PC-9 (cell line): ENCODE measurements at regions not wholly inside any gene's neighbourhood (a gene's known extent, or its start where the extent isn't known, plus 50 kb on each side); places are given as distances from the start of the nearest gene placed in this dataset.

ENCODE experiments used
- BruUV-seq: library from RNA; stranded (reverse); fragments of 400-500 nt; replicated peaks from 2 replicates; lab custom pipeline; 2021; lab: Mats Ljungman, UMichigan
- CTCF ChIA-PET: fragments of 300-600 bp; sonication (Branson Sonifier 250); formaldehyde crosslinking; loops from one replicate; lab custom pipeline; 2022; ENCODE audit warnings: antibody characterized with exemption; lab: Charles Lee
- POLR2A ChIA-PET: fragments of 300-600 bp; sonication (Branson Sonifier 250); formaldehyde crosslinking; loops from one replicate; lab custom pipeline; 2022; ENCODE audit warnings: antibody characterized with exemption; ENCODE audit not compliant: unreplicated experiment; lab: Charles Lee
- DNase-seq, 2 experiments: peaks; one replicate each; pipeline versions ENCODE4 v3.0.0 to v3.0.0-alpha.2; 2015 to 2022; ENCODE audit warnings: mixed read lengths in 1 of 2
- H2AFZ ChIP-seq: fragments of 200-600 bp; sonication (generic); 2 replicates; pipeline ENCODE4 v1.8.1; 2017; ENCODE audit warnings: antibody characterized with exemption
- H3F3A ChIP-seq: fragments of 200-600 bp; sonication (generic); 2 replicates; pipeline ENCODE4 v1.8.1; 2017; ENCODE audit warnings: antibody characterized with exemption, mild to moderate bottlenecking, low read depth; ENCODE audit not compliant: insufficient read depth
- H3K27ac ChIP-seq: fragments of 200-600 bp; sonication (generic); 2 replicates; pipeline ENCODE4 v1.6.1; 2016; ENCODE audit warnings: mixed run types
- H3K27me3 ChIP-seq: fragments of 200-600 bp; sonication (generic); 2 replicates; pipeline ENCODE4 v1.6.1; 2016; ENCODE audit warnings: low read depth, mixed run types; ENCODE audit not compliant: insufficient read depth
- H3K36me3 ChIP-seq: fragments of 200-600 bp; sonication (generic); 2 replicates; pipeline ENCODE4 v1.6.1; 2016; ENCODE audit warnings: low read depth, mixed run types
- H3K4me1 ChIP-seq: fragments of 200-600 bp; sonication (generic); replicated peaks from 2 replicates; pipeline ENCODE4 v1.6.1; 2016; ENCODE audit warnings: mixed run types; ENCODE audit not compliant: insufficient read depth
- H3K4me2 ChIP-seq: fragments of 200-600 bp; sonication (generic); 2 replicates; pipeline ENCODE4 v1.6.1; 2017; ENCODE audit warnings: mixed run types
- H3K4me3 ChIP-seq: fragments of 200-600 bp; sonication (generic); 2 replicates; pipeline ENCODE4 v1.6.1; 2016; ENCODE audit warnings: mixed run types
- H3K79me2 ChIP-seq: fragments of 200-600 bp; sonication (generic); 2 replicates; pipeline ENCODE4 v1.6.1; 2017; ENCODE audit warnings: low read depth, mixed run types
- H3K9me2 ChIP-seq: fragments of 200-600 bp; sonication (generic); 2 replicates; pipeline ENCODE4 v1.8.1; 2017; ENCODE audit warnings: mild to moderate bottlenecking; ENCODE audit not compliant: insufficient read depth
- H3K9me3 ChIP-seq: fragments of 200-600 bp; sonication (generic); 2 replicates; pipeline ENCODE4 v1.8.1; 2016; ENCODE audit warnings: low read depth; ENCODE audit not compliant: insufficient read depth
- H4K20me1 ChIP-seq: fragments of 200-600 bp; sonication (generic); 2 replicates; pipeline ENCODE4 v1.8.1; 2017; ENCODE audit not compliant: insufficient read depth
- EZH2 ChIP-seq: fragments of 200-600 bp; sonication (generic); IDR thresholded peaks from 2 replicates; pipeline ENCODE4 v1.8.0; 2017; ENCODE audit warnings: antibody characterized with exemption, low read depth
- intact Hi-C: fragments of 100-400 bp; cut with micrococcal nuclease; formaldehyde crosslinking; loops from one replicate; pipeline ENCODE4 v1.10.0; 2022; ENCODE audit not compliant: unreplicated experiment
- TF ChIP-seq, protein P1 (sequence below): fragments of 200-600 bp; sonication (generic); conservative IDR thresholded peaks from 2 replicates; pipeline ENCODE4 v1.6.1; 2017; ENCODE audit warnings: mixed run types, antibody characterized with exemption, mild to moderate bottlenecking, moderate library complexity

DNA sequence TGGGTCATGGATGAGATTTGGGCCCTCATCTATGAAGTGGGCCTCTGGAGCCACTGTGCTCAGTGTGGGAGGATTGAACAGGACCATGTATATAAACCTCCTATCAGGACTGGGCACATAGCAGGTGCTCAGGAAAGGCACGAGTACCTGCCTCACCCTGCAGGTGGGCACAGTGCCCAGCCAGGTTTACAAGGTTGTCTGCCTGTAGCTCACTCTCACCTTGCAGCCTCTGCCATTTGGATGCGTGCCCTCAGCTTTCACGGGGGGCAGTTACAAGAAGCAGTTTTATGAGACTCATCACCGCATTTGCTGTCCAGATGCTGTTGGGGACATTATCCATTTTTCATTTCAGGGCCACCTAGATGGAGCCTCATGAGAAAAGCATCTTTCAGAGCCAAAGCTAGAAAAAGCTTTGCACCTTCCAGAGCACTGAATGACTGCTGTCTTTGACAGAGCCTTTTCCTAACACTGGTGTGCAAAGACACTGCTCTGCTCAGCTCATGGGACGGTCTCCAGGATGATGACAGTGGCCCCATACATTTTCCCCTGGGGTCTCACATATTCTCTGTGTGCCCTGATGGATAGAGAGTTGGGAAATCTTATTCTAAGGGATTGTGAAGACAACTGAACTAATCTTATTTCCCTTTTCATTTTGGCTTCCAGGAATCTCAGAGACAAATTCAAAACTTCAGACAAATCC, 327.5 kb upstream of the RTL1 start:
- ChIA-PET CTCF (no interaction called here), POLR2A (no interaction called here)
- intact Hi-C loops, result loop anchor here (10.0 kb wide), 2 partner anchors 566 to 846 kb away; no protein-coding TSS in a partner anchor
- no peaks in the 10 kb centered on the region for H3K79me2 ChIP-seq
- H3K27me3 ChIP-seq, result no peaks in the 10 kb centered on the region
- BruUV-seq, result no TSS peak
- H2AFZ ChIP-seq, result no peak overlapping the region
- no peaks in the 10 kb centered on the region for H4K20me1 ChIP-seq
- H3K27ac ChIP-seq, result no peak overlapping the region
- no peaks in the 10 kb centered on the region for H3K36me3 ChIP-seq
- TF ChIP-seq, protein P1, sequence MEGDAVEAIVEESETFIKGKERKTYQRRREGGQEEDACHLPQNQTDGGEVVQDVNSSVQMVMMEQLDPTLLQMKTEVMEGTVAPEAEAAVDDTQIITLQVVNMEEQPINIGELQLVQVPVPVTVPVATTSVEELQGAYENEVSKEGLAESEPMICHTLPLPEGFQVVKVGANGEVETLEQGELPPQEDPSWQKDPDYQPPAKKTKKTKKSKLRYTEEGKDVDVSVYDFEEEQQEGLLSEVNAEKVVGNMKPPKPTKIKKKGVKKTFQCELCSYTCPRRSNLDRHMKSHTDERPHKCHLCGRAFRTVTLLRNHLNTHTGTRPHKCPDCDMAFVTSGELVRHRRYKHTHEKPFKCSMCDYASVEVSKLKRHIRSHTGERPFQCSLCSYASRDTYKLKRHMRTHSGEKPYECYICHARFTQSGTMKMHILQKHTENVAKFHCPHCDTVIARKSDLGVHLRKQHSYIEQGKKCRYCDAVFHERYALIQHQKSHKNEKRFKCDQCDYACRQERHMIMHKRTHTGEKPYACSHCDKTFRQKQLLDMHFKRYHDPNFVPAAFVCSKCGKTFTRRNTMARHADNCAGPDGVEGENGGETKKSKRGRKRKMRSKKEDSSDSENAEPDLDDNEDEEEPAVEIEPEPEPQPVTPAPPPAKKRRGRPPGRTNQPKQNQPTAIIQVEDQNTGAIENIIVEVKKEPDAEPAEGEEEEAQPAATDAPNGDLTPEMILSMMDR, result no peak
- no peak for TF ChIP-seq EZH2
- H3K9me3 ChIP-seq, result no peaks in the 10 kb centered on the region
- no peak overlapping the region for H3K4me3 ChIP-seq
- H3K4me2 ChIP-seq, result no peak overlapping the region
- no peaks in the 10 kb centered on the region for H3F3A ChIP-seq
- DNase-seq, result no peak
- H3K4me1 ChIP-seq, result no peaks in the 10 kb centered on the region
- H3K9me2 ChIP-seq, result no peaks in the 10 kb centered on the region

DNA sequence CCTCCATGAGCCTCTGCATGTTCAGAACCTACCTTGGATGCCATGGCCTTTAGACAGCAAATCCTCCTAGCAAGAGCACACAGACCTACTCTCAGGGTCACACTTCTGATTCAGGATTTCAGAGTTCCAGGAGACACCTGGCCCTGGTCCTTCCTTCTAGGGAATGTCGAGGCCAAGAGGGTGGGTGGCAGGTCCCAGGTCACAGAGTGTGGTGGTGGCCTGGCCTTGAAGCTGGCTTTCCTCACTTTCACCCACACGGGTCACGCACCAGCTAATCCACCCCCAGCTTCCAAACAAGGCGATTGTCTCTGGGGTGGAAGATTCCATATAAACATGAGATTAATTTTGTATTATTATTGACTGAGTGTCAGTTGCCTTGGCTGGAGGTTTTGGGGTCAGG, 328.3 kb upstream of the RTL1 start:
- DNase-seq, result no peak
- H3K4me2 ChIP-seq, result no peak overlapping the region
- intact Hi-C loops, result loop anchor here (10.0 kb wide), 2 partner anchors 567 to 847 kb away; no protein-coding TSS in a partner anchor
- no peaks in the 10 kb centered on the region for H3K79me2 ChIP-seq
- H3K4me3 ChIP-seq, result no peak overlapping the region
- H3K4me1 ChIP-seq, result no peaks in the 10 kb centered on the region
- no peak overlapping the region for H3K27ac ChIP-seq
- BruUV-seq, result no TSS peak
- POLR2A ChIA-PET, result no interaction called here
- no peaks in the 10 kb centered on the region for H3K9me2 ChIP-seq
- H3K27me3 ChIP-seq, result no peaks in the 10 kb centered on the region
- no peaks in the 10 kb centered on the region for H3K36me3 ChIP-seq
- no peaks in the 10 kb centered on the region for H3F3A ChIP-seq
- H2AFZ ChIP-seq, result no peak overlapping the region
- no peaks in the 10 kb centered on the region for H3K9me3 ChIP-seq
- no peaks in the 10 kb centered on the region for H4K20me1 ChIP-seq
- CTCF ChIA-PET, result no interaction called here
- TF ChIP-seq, protein P1, result no peak
- no peak for TF ChIP-seq EZH2

DNA sequence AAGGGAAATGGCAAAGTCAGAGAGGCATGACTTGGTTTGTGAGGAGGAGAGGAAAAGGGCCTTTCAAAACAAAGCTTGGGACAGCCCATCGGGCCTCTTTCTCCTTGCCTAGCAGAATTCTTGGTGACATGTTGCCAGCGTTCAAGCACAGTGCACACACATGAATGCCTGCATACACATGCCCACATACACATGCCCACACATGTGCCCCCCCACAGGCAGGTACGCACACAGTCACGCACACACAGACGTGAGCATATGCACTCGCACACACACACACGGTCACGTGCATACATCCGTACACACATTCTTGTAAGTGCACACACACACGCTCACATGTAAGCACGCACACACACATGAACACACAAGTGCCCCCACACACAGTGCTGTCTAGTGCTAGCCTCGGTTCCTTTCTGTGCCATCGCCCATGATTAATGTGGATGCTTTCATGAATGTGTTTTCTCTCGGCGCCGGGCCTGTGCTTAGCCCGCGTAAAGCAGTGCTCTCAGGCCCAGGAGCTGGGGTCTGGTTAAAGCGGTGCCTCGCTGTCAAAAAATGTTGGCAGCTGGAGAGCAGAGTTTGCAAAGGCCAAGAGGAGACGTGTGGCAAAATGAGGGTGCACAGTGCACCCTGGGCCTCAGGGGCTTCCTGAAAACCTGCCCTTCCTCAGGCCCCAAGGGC, 328.8 kb upstream of the DIO3 start:
- BruUV-seq, result no TSS peak

More for the DNA sequence above, 328.8 kb upstream of the DIO3 start:
- no peak overlapping the region for H3K4me2 ChIP-seq
- DNase-seq, result no peak
- H3K36me3 ChIP-seq, result no peaks in the 10 kb centered on the region
- ChIA-PET POLR2A (no interaction called here), CTCF (no interaction called here)
- H3K9me3 ChIP-seq, result no peaks in the 10 kb centered on the region
- no peaks in the 10 kb centered on the region for H3K27me3 ChIP-seq
- no peak overlapping the region for H3K4me3 ChIP-seq
- intact Hi-C loops, result loop anchor here (10.0 kb wide), 2 partner anchors 568 to 848 kb away; no protein-coding TSS in a partner anchor
- H3F3A ChIP-seq, result no peaks in the 10 kb centered on the region
- H3K27ac ChIP-seq, result no peak overlapping the region
- no peaks in the 10 kb centered on the region for H3K4me1 ChIP-seq
- TF ChIP-seq, protein P1, result no peak
- no peak for TF ChIP-seq EZH2
- no peaks in the 10 kb centered on the region for H4K20me1 ChIP-seq
- H2AFZ ChIP-seq, result no peak overlapping the region
- no peaks in the 10 kb centered on the region for H3K9me2 ChIP-seq
- no peaks in the 10 kb centered on the region for H3K79me2 ChIP-seq
